DOHH2 (cell line): ENCODE measurements at regions not wholly inside any gene's neighbourhood (a gene's known extent, or its start where the extent isn't known, plus 50 kb on each side); places are given as distances from the start of the nearest gene placed in this dataset.

ENCODE experiments used
- H3F3A ChIP-seq: fragments of 200-600 bp; sonication (generic), shearing (Covaris generic); 2 replicates; pipeline ENCODE4 v1.6.0; 2016; ENCODE audit warnings: antibody characterized with exemption, mild to moderate bottlenecking; ENCODE audit not compliant: control insufficient read depth, insufficient read depth
- H3K27ac ChIP-seq: fragments of 200-600 bp; sonication (generic); 2 replicates; pipeline ENCODE4 v1.5.1; 2014; ENCODE audit warnings: low read depth, mild to moderate bottlenecking, low read length, moderate library complexity
- H3K27me3 ChIP-seq: fragments of 200-600 bp; sonication (generic); 2 replicates; pipeline ENCODE4 v1.6.1; 2014; ENCODE audit warnings: mild to moderate bottlenecking, low read length, mixed read lengths; ENCODE audit not compliant: control insufficient read depth
- H3K36me3 ChIP-seq: fragments of 200-600 bp; sonication (generic); 2 replicates; pipeline ENCODE4 v1.6.1; 2014; ENCODE audit warnings: mild to moderate bottlenecking, low read length, moderate library complexity, mixed read lengths; ENCODE audit not compliant: control insufficient read depth
- H3K4me1 ChIP-seq: fragments of 200-600 bp; sonication (generic); 2 replicates; pipeline ENCODE4 v1.6.1; 2014; ENCODE audit warnings: mild to moderate bottlenecking, low read length, mixed read lengths; ENCODE audit not compliant: control insufficient read depth
- H3K4me2 ChIP-seq: fragments of 200-600 bp; sonication (generic); 2 replicates; pipeline ENCODE4 v1.6.0; 2014; ENCODE audit warnings: mild to moderate bottlenecking, low read length, moderate library complexity
- H3K4me3 ChIP-seq: fragments of 200-600 bp; sonication (generic); 2 replicates; pipeline ENCODE4 v1.5.1; 2014; ENCODE audit warnings: mild to moderate bottlenecking, low read length, mixed read lengths
- H3K79me2 ChIP-seq: fragments of 200-600 bp; sonication (generic); 2 replicates; pipeline ENCODE4 v1.6.1; 2014; ENCODE audit warnings: mild to moderate bottlenecking, low read length, mixed read lengths; ENCODE audit not compliant: control insufficient read depth
- H3K9me2 ChIP-seq: fragments of 200-600 bp; sonication (generic); replicated peaks from 2 replicates; pipeline ENCODE4 v1.6.1; 2014; ENCODE audit warnings: mild to moderate bottlenecking, low read length, mixed read lengths; ENCODE audit not compliant: control insufficient read depth
- H3K9me3 ChIP-seq: fragments of 200-600 bp; sonication (generic); 2 replicates; pipeline ENCODE4 v1.6.1; 2014; ENCODE audit warnings: antibody characterized with exemption, low read length, mixed read lengths; ENCODE audit not compliant: control insufficient read depth, insufficient read depth
- H4K20me1 ChIP-seq: fragments of 200-600 bp; sonication (generic); 2 replicates; pipeline ENCODE4 v1.6.0; 2014; ENCODE audit warnings: low read depth, mild to moderate bottlenecking, antibody characterized with exemption, low read length, moderate library complexity; ENCODE audit not compliant: control insufficient read depth, insufficient read depth
- EZH2phosphoT487 ChIP-seq: fragments of 200-600 bp; sonication (generic); IDR thresholded peaks from 2 replicates; pipeline ENCODE4 v1.6.1; 2017; ENCODE audit warnings: borderline replicate concordance, mild to moderate bottlenecking, antibody characterized with exemption, low read length, moderate library complexity, mixed read lengths
- TF ChIP-seq, protein P1 (sequence below): fragments of 200-600 bp; sonication (generic); IDR thresholded peaks from one replicate; pipeline ENCODE4 v1.5.1; 2014; ENCODE audit warnings: antibody characterized with exemption, mild to moderate bottlenecking, low read depth, low read length; ENCODE audit not compliant: poor library complexity, severe bottlenecking

DNA sequence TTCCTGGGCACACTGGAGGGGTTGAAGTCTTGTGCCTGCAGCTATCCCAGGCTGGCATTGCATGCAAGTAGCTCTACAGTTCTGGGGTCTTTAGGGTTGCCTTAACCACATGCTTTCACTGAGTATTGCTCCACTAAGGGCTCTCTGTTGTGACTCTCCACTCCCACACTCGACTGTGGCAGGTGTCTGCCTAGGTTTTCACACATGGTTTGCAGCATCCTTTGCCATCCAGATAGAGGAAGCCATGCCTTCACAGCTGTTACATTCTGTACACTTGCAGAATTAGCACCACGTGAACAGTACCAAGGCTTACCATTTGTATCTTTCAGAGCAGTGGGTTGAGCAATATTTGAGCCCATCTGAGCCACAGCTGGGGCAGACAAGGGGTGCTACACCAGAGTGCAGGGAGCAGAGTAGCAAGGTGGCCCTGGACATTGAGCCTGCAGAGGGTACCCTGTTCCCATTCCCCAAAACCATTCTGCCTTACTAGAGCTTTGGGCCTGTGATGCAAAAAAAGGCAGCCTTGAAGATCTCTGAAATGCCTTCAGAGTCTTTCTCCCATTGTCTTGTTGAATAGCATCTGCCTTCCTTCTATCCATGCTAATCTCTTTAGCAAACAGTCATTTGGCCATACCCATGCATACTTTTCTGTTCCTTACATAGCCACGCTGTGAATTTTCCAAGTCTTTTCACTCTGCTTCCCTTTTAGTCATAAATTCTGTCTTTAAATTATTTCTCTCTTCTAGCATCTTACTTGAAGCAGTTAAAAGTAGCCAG, 95.2 kb upstream of the PLCL2 start:
- Histone ChIP-seq H3K79me2 (no peaks in the 10 kb centered on the region), H3K27ac (no peak overlapping the region), H3K27me3 (no peaks in the 10 kb centered on the region), H3K4me1 (peaks cover 10% of the 10 kb centered on the region), H3K9me2 (no peaks in the 10 kb centered on the region), H3F3A (no peaks in the 10 kb centered on the region), H3K9me3 (no peaks in the 10 kb centered on the region), H4K20me1 (no peaks in the 10 kb centered on the region), H3K4me3 (no peak overlapping the region), H3K4me2 (no peak overlapping the region), H3K36me3 (no peaks in the 10 kb centered on the region)
- TF ChIP-seq, protein P1, sequence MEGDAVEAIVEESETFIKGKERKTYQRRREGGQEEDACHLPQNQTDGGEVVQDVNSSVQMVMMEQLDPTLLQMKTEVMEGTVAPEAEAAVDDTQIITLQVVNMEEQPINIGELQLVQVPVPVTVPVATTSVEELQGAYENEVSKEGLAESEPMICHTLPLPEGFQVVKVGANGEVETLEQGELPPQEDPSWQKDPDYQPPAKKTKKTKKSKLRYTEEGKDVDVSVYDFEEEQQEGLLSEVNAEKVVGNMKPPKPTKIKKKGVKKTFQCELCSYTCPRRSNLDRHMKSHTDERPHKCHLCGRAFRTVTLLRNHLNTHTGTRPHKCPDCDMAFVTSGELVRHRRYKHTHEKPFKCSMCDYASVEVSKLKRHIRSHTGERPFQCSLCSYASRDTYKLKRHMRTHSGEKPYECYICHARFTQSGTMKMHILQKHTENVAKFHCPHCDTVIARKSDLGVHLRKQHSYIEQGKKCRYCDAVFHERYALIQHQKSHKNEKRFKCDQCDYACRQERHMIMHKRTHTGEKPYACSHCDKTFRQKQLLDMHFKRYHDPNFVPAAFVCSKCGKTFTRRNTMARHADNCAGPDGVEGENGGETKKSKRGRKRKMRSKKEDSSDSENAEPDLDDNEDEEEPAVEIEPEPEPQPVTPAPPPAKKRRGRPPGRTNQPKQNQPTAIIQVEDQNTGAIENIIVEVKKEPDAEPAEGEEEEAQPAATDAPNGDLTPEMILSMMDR = no peak
- TF ChIP-seq EZH2phosphoT487 = no peak

DNA sequence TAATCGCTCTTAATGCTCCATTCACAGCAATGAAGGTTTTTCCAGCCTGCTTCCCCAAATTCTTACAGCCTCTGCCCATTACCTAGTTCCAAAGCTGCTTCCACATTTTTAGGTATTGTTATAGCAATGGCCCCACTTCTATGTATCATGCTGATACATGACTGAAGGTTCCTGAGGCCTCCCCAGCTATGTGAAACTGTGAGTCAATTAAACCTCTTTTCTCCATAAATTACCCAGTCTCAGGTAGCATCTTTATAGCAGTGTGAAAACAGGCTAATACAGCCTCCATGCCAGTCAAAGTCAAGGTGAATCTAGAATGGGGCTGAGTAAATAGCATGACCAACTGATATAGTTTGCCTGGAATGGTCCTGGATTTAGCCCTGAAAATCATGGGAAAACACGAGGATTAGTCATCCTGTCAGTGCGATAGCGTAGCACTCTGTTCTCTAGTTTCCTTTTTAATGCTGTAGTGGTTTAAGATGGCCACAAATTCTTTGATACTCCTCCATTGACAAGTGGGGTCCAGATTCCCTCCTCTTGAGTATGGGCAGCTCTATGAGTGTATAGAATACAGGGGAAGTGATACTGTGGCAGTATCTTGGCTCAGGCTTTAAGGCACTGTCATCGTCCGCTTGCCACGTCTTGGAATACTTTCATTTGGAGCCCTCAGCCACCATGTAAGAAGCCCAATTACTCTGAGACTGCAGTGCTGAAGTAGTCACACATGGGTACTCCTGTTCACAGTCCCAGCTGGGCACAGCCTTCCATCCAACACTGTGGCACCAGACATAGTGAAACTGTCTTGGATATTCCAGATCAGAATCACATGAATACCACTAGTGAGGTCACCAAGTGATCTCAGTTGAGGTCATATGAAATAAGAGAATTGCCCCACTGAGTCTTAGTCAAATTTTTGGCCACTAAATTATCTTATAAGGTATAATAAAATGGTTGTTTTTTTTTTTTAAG, 94.0 kb upstream of the PLCL2 start:
- Histone ChIP-seq H3K79me2 (no peaks in the 10 kb centered on the region), H3F3A (no peaks in the 10 kb centered on the region; the same call in 1 of the 2 replicates), H3K27ac (no peak overlapping the region), H3K9me2 (no peaks in the 10 kb centered on the region), H3K36me3 (no peaks in the 10 kb centered on the region), H3K4me3 (no peak overlapping the region), H4K20me1 (no peaks in the 10 kb centered on the region), H3K4me1 (peaks cover 13% of the 10 kb centered on the region), H3K9me3 (no peaks in the 10 kb centered on the region), H3K27me3 (no peaks in the 10 kb centered on the region), H3K4me2 (no peak overlapping the region)
- TF ChIP-seq, protein P1 = no peak
- no peak for TF ChIP-seq EZH2phosphoT487

DNA sequence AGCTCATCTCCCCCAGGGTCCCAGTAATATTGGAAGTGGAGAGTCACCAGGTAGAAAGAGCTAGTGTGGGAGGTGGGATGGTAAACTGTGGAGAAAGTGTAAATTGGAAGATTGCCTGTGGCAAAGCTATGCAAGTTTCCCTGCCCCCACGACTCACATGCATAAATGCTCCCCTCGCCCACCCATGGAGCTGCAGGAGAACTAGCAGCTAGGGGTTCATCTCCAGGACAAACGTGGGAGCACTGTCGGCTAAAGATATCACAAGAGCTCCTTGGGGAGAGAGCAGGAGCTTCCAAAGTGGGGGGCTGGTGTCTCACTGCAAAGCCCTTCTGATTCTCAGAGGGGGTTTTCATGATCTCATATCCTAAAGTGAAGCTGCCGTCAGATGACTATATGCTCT, 91.4 kb upstream of the PLCL2 start:
- H3K4me1 ChIP-seq = peaks cover 39% of the 10 kb centered on the region
- TF ChIP-seq, protein P1 = no peak
- no peak for TF ChIP-seq EZH2phosphoT487
- no peaks in the 10 kb centered on the region for H4K20me1 ChIP-seq
- no peaks in the 10 kb centered on the region for H3K9me2 ChIP-seq
- H3F3A ChIP-seq = no peaks in the 10 kb centered on the region; the same call in 1 of the 2 replicates
- no peaks in the 10 kb centered on the region for H3K79me2 ChIP-seq
- H3K27me3 ChIP-seq = no peaks in the 10 kb centered on the region
- H3K4me2 ChIP-seq = no peak overlapping the region
- no peak overlapping the region for H3K27ac ChIP-seq
- H3K4me3 ChIP-seq = no peak overlapping the region
- no peaks in the 10 kb centered on the region for H3K9me3 ChIP-seq
- H3K36me3 ChIP-seq = no peaks in the 10 kb centered on the region
